ENCODE measurements at regions not wholly inside any gene's neighbourhood (a gene's known extent, or its start where the extent isn't known, plus 50 kb on each side); places are given as distances from the start of the nearest gene placed in this dataset.
"Not testable (repeated sequence)": the region's sequence is repeated elsewhere in the genome, so short reads cannot be mapped to it uniquely, and the experiment has no call there.

DNA sequence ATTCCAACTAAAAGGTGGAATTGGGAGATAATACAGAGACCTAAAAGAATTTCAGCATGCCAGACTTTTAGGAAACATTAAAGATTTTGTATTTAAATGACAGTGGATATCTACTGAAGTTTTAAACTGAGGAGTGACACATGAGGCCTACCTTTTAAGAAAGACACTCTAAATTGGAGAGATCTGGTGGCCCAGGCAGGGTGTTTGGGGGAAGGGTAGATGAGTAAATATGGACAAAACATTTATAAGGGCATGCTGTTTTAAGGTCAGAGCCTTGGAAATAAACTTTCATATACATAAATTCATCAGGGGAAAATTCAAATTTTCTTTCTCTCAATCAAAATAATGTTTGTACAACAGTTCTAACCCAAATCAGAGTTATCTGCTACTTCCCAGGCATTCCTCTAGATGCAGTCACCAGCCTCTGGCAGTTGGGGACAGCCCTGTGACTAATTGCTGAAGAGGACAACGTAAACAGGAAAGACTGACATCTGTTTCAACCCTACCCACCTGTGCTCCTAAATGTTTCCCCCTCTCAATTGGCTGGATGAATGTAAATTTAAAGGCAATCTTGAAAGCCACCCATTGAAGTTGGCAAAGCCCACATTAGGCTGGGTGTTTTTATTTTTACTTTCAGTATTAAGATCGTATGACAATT is 1646.9 kb upstream of the ADGRL3 start:
- H3K4me1 Mint-ChIP-seq (ENCODE audit: unreplicated experiment) = no peaks in the 10 kb centered on the region
- TF ChIP-seq, protein P1, sequence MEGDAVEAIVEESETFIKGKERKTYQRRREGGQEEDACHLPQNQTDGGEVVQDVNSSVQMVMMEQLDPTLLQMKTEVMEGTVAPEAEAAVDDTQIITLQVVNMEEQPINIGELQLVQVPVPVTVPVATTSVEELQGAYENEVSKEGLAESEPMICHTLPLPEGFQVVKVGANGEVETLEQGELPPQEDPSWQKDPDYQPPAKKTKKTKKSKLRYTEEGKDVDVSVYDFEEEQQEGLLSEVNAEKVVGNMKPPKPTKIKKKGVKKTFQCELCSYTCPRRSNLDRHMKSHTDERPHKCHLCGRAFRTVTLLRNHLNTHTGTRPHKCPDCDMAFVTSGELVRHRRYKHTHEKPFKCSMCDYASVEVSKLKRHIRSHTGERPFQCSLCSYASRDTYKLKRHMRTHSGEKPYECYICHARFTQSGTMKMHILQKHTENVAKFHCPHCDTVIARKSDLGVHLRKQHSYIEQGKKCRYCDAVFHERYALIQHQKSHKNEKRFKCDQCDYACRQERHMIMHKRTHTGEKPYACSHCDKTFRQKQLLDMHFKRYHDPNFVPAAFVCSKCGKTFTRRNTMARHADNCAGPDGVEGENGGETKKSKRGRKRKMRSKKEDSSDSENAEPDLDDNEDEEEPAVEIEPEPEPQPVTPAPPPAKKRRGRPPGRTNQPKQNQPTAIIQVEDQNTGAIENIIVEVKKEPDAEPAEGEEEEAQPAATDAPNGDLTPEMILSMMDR (conservative IDR thresholded peaks at IDR 0.05) = no peak
- H3K36me3 Mint-ChIP-seq = no peaks in the 10 kb centered on the region
- H3K27me3 Mint-ChIP-seq = no peaks in the 10 kb centered on the region
- peak overlapping the region; percentile 29 for H3K27ac Mint-ChIP-seq
- no peak for DNase-seq (ENCODE audit: extremely low spot score, unreplicated experiment)
- peaks cover 8% of the 10 kb centered on the region for H3K9me3 Mint-ChIP-seq
- H3K4me3 Mint-ChIP-seq = no peak overlapping the region

DNA sequence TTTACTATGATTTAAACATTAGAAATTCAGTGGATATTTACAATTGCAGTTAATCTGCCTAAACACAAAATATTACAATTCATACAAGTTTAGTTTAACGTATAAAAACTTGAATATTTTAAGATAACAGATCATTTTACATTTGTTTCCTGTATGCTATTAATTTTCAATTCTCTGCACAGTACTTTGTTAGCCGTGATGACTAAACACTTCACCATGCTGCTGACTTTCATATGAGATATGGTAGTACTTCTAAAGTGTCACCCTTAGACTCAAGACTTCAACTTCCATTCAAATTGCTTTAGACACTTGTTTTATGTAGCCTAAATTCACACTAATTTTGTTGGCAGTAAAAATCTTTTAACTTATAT is 1646.4 kb upstream of the ADGRL3 start:
- Mint-ChIP-seq H3K27me3 (no peaks in the 10 kb centered on the region), H3K4me3 (no peak overlapping the region)

DNA sequence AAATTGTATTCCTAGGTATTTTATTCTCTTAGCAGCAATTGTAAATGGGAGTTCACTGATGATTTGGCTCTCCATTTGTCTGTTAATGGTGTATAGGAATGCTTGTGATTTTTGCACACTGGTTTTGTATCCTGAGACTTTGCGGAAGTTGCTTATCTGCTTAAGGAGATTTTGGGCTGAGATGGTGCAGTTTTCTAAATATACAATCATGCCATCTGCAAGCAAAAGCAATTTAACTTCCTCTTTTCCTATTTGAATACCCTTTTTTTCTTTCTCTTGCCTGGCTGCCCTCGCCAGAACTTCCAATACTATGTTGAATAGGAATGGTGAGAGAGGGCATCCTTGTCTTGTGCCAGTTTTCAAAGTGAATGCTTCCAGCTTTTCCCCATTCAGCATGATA is 1643.9 kb upstream of the ADGRL3 start:
- not testable (repeated sequence) for H3K36me3 Mint-ChIP-seq; H3K4me1 Mint-ChIP-seq (ENCODE audit: unreplicated experiment); DNase-seq (ENCODE audit: extremely low spot score, unreplicated experiment); H3K9me3 Mint-ChIP-seq; H3K27ac Mint-ChIP-seq; H3K27me3 Mint-ChIP-seq; H3K4me3 Mint-ChIP-seq

More for the DNA sequence above, 1646.4 kb upstream of the ADGRL3 start:
- Mint-ChIP-seq H3K36me3 (no peaks in the 10 kb centered on the region), H3K9me3 (peaks cover 8% of the 10 kb centered on the region), H3K27ac (peak overlapping the region; percentile 29), H3K4me1 (ENCODE audit: unreplicated experiment) (no peaks in the 10 kb centered on the region)
- no peak for DNase-seq (ENCODE audit: extremely low spot score, unreplicated experiment)
- TF ChIP-seq, protein P1 (conservative IDR thresholded peaks at IDR 0.05) = no peak

DNA sequence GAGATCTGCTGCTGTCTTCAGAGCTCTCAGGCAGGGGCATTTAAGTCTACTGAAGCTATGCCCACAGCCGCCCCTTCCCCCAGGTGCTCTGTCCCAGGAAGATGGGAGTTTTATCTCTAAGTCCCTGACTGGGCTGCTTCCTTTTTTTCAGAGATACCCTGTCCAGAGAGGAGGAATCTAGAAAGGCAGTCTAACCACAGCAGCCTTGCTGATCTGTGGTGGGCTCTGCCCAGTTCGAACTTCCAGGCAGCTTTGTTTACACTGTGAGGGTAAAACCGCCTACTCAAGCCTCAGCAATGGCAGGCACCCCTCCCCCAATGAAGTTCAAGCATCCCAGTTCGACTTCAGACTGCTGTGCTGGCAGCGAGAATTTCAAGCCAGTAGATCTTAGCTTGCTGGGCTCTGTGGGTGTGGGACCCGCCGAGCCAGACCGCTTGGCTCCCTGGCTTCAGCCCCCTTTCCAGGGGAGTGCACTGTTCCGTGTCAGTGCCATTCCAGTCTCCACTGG is 1639.9 kb upstream of the ADGRL3 start:
- H3K36me3 Mint-ChIP-seq; DNase-seq (ENCODE audit: extremely low spot score, unreplicated experiment); H3K27ac Mint-ChIP-seq; H3K4me3 Mint-ChIP-seq; H3K4me1 Mint-ChIP-seq (ENCODE audit: unreplicated experiment); H3K27me3 Mint-ChIP-seq; H3K9me3 Mint-ChIP-seq: not testable (repeated sequence)

DNA sequence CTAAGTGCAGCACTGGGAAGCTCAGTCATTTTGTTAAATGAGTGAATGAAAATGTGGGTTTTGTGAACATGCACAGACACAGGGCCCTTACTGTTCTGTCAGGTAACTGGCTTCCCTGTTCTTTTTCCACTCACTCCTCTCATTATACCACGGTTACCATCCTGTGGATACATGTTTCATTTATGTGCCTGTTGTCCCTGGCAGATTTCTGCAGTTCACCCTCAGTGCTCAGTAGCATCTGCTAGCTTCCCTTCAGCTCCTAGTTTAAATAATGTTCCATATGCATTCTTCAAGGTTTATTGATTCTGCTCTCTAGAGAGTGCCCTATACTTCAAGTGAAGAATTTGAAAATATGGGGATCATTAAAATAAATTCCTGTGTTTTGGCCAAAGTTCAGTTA is 1634.3 kb upstream of the ADGRL3 start:
- Mint-ChIP-seq H3K36me3 (no peaks in the 10 kb centered on the region), H3K9me3 (no peaks in the 10 kb centered on the region), H3K27ac (no peak overlapping the region), H3K27me3 (no peaks in the 10 kb centered on the region), H3K4me3 (no peak overlapping the region), H3K4me1 (ENCODE audit: unreplicated experiment) (no peaks in the 10 kb centered on the region)
- no peak for DNase-seq (ENCODE audit: extremely low spot score, unreplicated experiment)
- TF ChIP-seq, protein P1 (conservative IDR thresholded peaks at IDR 0.05) = no peak

DNA sequence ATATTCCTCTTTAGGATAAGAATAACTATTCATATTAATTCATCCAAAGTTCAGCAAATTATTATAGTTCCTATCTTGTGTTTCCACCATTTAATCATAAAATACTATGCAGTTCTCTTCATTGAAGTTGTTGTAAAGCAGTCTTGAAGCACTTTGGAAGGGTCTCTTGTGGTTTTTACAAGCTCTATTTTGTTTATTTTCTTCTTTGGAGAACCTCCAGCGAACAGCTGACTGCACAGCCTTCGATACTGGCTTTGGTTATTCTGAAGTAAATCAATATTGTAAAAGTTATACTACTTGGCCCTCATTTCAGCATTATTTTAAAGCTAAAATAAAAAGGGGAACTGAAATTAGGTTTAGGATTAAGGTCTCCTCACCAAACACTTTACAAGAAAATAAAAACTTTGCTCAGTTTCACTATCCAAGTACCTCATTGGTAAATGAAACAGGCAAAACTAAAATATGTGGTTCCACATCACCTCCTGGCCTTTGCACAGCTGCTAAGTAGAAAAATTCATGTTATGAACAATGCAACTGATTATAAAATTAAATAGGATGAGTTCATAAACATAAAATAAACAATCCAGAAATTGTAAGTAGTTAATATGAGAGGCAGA is 1629.2 kb upstream of the ADGRL3 start:
- no peak overlapping the region for H3K27ac Mint-ChIP-seq
- no peaks in the 10 kb centered on the region for H3K36me3 Mint-ChIP-seq
- TF ChIP-seq, protein P1 (conservative IDR thresholded peaks at IDR 0.05) = no peak
- no peak for DNase-seq (ENCODE audit: extremely low spot score, unreplicated experiment)
- no peaks in the 10 kb centered on the region for H3K4me1 Mint-ChIP-seq (ENCODE audit: unreplicated experiment)
- H3K9me3 Mint-ChIP-seq = no peaks in the 10 kb centered on the region
- no peaks in the 10 kb centered on the region for H3K27me3 Mint-ChIP-seq
- no peak overlapping the region for H3K4me3 Mint-ChIP-seq

All from type B pancreatic cell (in vitro differentiated cells).